ENCODE measurements at regions not wholly inside any gene's neighbourhood (a gene's known extent, or its start where the extent isn't known, plus 50 kb on each side); places are given as distances from the start of the nearest gene placed in this dataset.

DNA sequence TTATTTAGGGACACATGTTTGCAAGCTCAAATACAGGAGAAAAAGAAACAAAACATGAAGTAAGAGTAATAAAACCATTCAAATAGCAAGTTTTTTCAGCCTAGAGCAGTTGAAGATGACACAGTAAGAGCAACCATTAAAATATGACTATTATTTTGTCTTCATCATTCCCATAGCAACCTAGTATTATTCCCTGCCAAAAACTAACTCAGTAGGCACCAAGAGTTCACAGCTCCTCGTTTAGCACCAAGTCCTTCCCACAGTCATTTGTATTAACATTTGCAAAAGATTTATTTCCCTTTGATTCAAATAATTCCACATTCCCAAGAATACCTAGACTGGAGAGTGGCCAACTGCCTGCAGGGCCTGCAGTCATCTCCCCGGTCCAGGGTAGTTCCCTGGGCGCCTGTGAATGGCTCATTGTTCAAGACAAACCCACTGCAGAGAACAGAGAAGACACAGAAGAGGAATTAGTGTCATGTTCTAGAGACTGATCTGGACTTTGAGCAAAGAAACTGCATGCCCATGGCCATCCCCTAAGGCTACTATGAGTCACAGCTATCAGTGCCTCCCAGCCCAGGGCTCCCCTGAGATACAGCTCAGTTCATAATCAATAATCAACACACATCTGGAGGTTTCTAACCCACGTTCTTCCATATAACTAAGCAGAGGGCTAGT is 139.1 kb upstream of the MAP3K1 start:
- no peak overlapping the region for H3K9ac ChIP-seq (ENCODE audit: low read depth in 2 of 2, low read length in 2 of 2)
- no peaks in the 10 kb centered on the region for H3K4me1 ChIP-seq
- no peaks in the 10 kb centered on the region for H3K36me3 ChIP-seq
- intact Hi-C loops (cut with DNase I) = no loop called here
- no peak overlapping the region for H3K27ac ChIP-seq
- DNase-seq = no peak
- no peaks in the 10 kb centered on the region for H3K9me3 ChIP-seq
- no peak overlapping the region for H3K4me3 ChIP-seq
- TF ChIP-seq, protein P1, sequence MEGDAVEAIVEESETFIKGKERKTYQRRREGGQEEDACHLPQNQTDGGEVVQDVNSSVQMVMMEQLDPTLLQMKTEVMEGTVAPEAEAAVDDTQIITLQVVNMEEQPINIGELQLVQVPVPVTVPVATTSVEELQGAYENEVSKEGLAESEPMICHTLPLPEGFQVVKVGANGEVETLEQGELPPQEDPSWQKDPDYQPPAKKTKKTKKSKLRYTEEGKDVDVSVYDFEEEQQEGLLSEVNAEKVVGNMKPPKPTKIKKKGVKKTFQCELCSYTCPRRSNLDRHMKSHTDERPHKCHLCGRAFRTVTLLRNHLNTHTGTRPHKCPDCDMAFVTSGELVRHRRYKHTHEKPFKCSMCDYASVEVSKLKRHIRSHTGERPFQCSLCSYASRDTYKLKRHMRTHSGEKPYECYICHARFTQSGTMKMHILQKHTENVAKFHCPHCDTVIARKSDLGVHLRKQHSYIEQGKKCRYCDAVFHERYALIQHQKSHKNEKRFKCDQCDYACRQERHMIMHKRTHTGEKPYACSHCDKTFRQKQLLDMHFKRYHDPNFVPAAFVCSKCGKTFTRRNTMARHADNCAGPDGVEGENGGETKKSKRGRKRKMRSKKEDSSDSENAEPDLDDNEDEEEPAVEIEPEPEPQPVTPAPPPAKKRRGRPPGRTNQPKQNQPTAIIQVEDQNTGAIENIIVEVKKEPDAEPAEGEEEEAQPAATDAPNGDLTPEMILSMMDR (IDR thresholded peaks at IDR 0.05) = no peak
- H3K27me3 ChIP-seq = no peaks in the 10 kb centered on the region

DNA sequence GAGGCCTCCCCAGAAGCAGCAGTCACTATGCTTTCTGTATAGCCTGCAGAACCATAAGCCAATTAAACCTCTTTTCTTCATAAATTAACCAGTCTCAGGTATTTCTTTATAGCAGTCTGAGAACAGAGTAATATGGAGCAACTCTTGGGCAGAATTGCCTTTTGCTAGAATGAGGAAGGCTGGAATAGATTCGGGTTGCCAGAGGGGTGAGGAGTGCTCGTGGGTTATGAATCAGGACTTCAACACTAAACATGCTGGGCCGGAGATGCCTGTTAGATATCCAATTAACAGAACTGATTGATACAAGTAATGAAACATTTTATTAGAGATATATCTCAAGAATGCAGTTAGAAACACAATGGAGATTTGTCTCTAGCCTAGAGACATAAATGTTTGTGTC is 140.9 kb upstream of the MAP3K1 start:
- TF ChIP-seq, protein P1 (IDR thresholded peaks at IDR 0.05) = no peak
- H3K36me3 ChIP-seq = no peaks in the 10 kb centered on the region
- DNase-seq = no peak
- no peak overlapping the region for H3K9ac ChIP-seq (ENCODE audit: low read depth in 2 of 2, low read length in 2 of 2)
- no peaks in the 10 kb centered on the region for H3K27me3 ChIP-seq
- no peaks in the 10 kb centered on the region for H3K9me3 ChIP-seq
- intact Hi-C loops (cut with DNase I) = no loop called here
- H3K4me3 ChIP-seq = no peak overlapping the region
- H3K4me1 ChIP-seq = no peaks in the 10 kb centered on the region
- H3K27ac ChIP-seq = no peak overlapping the region

DNA sequence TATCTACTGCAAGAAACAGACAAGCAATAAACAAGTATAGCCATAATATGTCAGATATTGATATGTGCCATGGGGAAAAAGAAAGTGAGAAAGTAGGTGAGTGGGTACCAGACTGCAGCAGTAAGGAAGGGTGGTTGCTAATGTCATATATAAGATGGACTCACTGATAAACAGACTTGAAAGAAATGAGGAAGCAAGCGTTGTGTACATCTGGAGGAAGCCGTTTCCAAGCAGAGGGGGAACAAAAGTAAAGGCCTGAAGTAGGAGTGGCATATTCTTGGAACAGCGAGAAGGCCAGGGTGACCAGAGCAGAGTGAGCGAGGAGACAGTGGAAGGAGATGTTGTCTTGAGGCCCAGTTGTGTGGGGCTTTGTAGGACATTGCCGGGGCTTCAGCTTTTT is 142.2 kb upstream of the MAP3K1 start:
- H3K4me3 ChIP-seq = no peak overlapping the region
- H3K36me3 ChIP-seq = no peaks in the 10 kb centered on the region
- H3K9me3 ChIP-seq = no peaks in the 10 kb centered on the region
- H3K4me1 ChIP-seq = no peaks in the 10 kb centered on the region
- intact Hi-C loops (cut with DNase I) = no loop called here
- TF ChIP-seq, protein P1 (IDR thresholded peaks at IDR 0.05) = no peak
- no peak overlapping the region for H3K9ac ChIP-seq (ENCODE audit: low read depth in 2 of 2, low read length in 2 of 2)
- no peak for DNase-seq
- H3K27me3 ChIP-seq = no peaks in the 10 kb centered on the region
- H3K27ac ChIP-seq = no peak overlapping the region

DNA sequence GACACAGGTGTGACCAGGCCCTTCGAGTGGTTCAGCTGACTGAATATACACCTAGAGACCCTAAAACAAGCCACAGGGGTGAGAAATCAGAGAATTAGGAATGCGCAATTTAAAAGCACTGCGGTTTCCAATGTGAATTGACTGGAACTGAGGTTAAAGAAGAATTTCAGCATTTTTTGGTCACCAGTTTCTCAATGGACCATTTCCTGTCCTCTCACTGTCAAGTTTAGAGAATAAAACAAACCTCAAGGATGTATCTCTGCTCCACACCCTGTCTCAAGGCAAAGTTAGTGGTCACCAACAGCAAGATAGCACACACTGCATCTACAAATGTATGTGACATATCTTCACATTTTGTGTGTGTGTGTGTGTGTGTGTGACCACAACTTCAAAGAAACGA is 143.8 kb upstream of the MAP3K1 start:
- intact Hi-C loops (cut with DNase I) = no loop called here
- no peaks in the 10 kb centered on the region for H3K36me3 ChIP-seq
- no peaks in the 10 kb centered on the region for H3K4me1 ChIP-seq
- no peaks in the 10 kb centered on the region for H3K27me3 ChIP-seq
- H3K4me3 ChIP-seq = no peak overlapping the region
- no peak overlapping the region for H3K9ac ChIP-seq (ENCODE audit: low read depth in 2 of 2, low read length in 2 of 2)
- H3K27ac ChIP-seq = no peak overlapping the region
- TF ChIP-seq, protein P1 (IDR thresholded peaks at IDR 0.05) = no peak
- DNase-seq = no peak
- no peaks in the 10 kb centered on the region for H3K9me3 ChIP-seq

DNA sequence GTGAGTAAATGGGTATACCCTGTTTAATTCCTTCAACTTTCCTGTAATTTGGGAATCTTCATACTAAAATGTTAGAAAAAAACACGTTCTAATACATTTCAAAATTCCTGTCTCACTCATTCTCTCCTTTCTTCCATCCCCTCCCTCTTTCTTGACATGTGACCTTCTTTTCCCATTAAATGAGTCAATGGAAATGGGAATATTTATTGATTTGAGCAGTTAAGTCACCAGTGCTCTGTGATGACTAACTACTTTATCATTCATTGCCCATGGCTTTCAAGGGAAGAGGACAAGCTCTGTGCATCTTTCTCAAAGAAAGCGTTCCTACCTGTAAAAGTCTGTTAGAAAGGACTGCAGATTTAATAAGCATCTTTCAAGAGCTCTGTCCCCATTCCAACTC is 144.4 kb upstream of the MAP3K1 start:
- no peak overlapping the region for H3K9ac ChIP-seq (ENCODE audit: low read depth in 2 of 2, low read length in 2 of 2)

More for the DNA sequence above, 144.4 kb upstream of the MAP3K1 start:
- no peaks in the 10 kb centered on the region for H3K9me3 ChIP-seq
- no peak for DNase-seq
- H3K27me3 ChIP-seq = no peaks in the 10 kb centered on the region
- H3K4me1 ChIP-seq = no peaks in the 10 kb centered on the region
- H3K27ac ChIP-seq = no peak overlapping the region
- intact Hi-C loops (cut with DNase I) = no loop called here
- no peaks in the 10 kb centered on the region for H3K36me3 ChIP-seq
- TF ChIP-seq, protein P1 (IDR thresholded peaks at IDR 0.05) = no peak
- no peak overlapping the region for H3K4me3 ChIP-seq

Data from colonic mucosa (tissue), 4 donors.